Left kidney (tissue), 1 donor: ENCODE measurements at regions not wholly inside any gene's neighbourhood (a gene's known extent, or its start where the extent isn't known, plus 50 kb on each side); places are given as distances from the start of the nearest gene placed in this dataset.
"Not testable (repeated sequence)": the region's sequence is repeated elsewhere in the genome, so short reads cannot be mapped to it uniquely, and the experiment has no call there.

Source experiments
- DNase-seq: peaks from one replicate; pipeline ENCODE4 v3.0.0-alpha.2; 2013

- no peak for DNase-seq
These were observed 103.4 kb downstream of the SHOX start for GRCh38 chrX:733961-734360.

- DNase-seq, result no peak
These were observed 99.2 kb downstream of the SHOX start for GRCh38 chrX:729583-730409.

GRCh38 chrX:729101-729500 is 98.5 kb downstream of the SHOX start:
- not testable (repeated sequence) for DNase-seq

GRCh38 chrX:728639-729038 is 98.0 kb downstream of the SHOX start:
- DNase-seq, result not testable (repeated sequence)

GRCh38 chrX:727738-728621 is 97.4 kb downstream of the SHOX start:
- no peak for DNase-seq

GRCh38 chrX:725971-726370 is 95.4 kb downstream of the SHOX start:
- no peak for DNase-seq

- no peak for DNase-seq
These were observed 93.7 kb downstream of the SHOX start for GRCh38 chrX:724256-724655.

GRCh38 chrX:723781-724180 is 93.2 kb downstream of the SHOX start:
- DNase-seq, result no peak

GRCh38 chrX:721354-721753 is 90.8 kb downstream of the SHOX start:
- no peak for DNase-seq

GRCh38 chrX:720825-721224 is 90.2 kb downstream of the SHOX start:
- no peak for DNase-seq

- no peak for DNase-seq
These were observed 89.7 kb downstream of the SHOX start for GRCh38 chrX:720250-720649.

GRCh38 chrX:716136-716535 is 85.5 kb downstream of the SHOX start:
- no peak for DNase-seq

GRCh38 chrX:714131-714530 is 83.5 kb downstream of the SHOX start:
- no peak for DNase-seq
